Endodermal cell (in vitro differentiated cells): ENCODE measurements at regions not wholly inside any gene's neighbourhood (a gene's known extent, or its start where the extent isn't known, plus 50 kb on each side); places are given as distances from the start of the nearest gene placed in this dataset.
A peak's percentile ranks its signal among the peaks of the same experiment; 100 is the strongest.

Source experiments
- DNase-seq: peaks from one replicate; pipeline ENCODE4 v3.0.0-alpha.2; 2017
- H3K27ac ChIP-seq: 2 replicates; pipeline ENCODE4 v1.5.1; 2013; ENCODE audit warnings: mild to moderate bottlenecking, low read depth, low read length, moderate library complexity
- H3K27me3 ChIP-seq: 2 replicates; pipeline ENCODE4 v1.6.1; 2013; ENCODE audit warnings: mild to moderate bottlenecking, low read length, moderate library complexity; ENCODE audit not compliant: insufficient read depth, control insufficient read depth, poor library complexity, severe bottlenecking
- H3K36me3 ChIP-seq: 2 replicates; pipeline ENCODE4 v1.7.0; 2013; ENCODE audit warnings: mild to moderate bottlenecking, low read length, moderate library complexity; ENCODE audit not compliant: control insufficient read depth, insufficient read depth
- H3K4me1 ChIP-seq: one replicate; pipeline ENCODE4 v1.7.0; 2013; ENCODE audit warnings: low read length; ENCODE audit not compliant: control insufficient read depth, insufficient read depth
- H3K4me3 ChIP-seq: 2 replicates; pipeline ENCODE4 v1.5.1; 2013; ENCODE audit warnings: mild to moderate bottlenecking, low read length, moderate library complexity
- H3K9ac ChIP-seq: 2 replicates; pipeline ENCODE4 v1.6.1; 2013; ENCODE audit warnings: mild to moderate bottlenecking, low read length, moderate library complexity; ENCODE audit not compliant: poor library complexity, severe bottlenecking; ENCODE audit errors: extremely low read depth
- H3K9me3 ChIP-seq: 2 replicates; pipeline ENCODE4 v1.6.1; 2013; ENCODE audit warnings: mild to moderate bottlenecking, low read length, moderate library complexity; ENCODE audit not compliant: control insufficient read depth
- H3K27ac Mint-ChIP-seq: 2 replicates; pipeline ENCODE4 v1.8.0; 2020; ENCODE audit warnings: mixed read lengths
- H3K27me3 Mint-ChIP-seq: 2 replicates; pipeline ENCODE4 v1.8.0; 2021; ENCODE audit warnings: mild to moderate bottlenecking, mixed read lengths; ENCODE audit not compliant: insufficient read depth
- H3K36me3 Mint-ChIP-seq: 2 replicates; pipeline ENCODE4 v1.8.0; 2020; ENCODE audit warnings: low read depth, mixed read lengths
- H3K4me1 Mint-ChIP-seq: 2 replicates; pipeline ENCODE4 v1.8.0; 2020; ENCODE audit warnings: mixed read lengths
- H3K4me3 Mint-ChIP-seq: 2 replicates; pipeline ENCODE4 v1.8.0; 2020; ENCODE audit warnings: mild to moderate bottlenecking, moderate library complexity, mixed read lengths
- H3K9me3 Mint-ChIP-seq: 2 replicates; pipeline ENCODE4 v1.8.0; 2020; ENCODE audit warnings: mild to moderate bottlenecking, mixed read lengths
- WGBS, 2 experiments: methylation state at CpG; one replicate each; pipeline versions ENCODE4 v1.1.5 to v1.1.7; 2013; ENCODE audit warnings: missing lambda C conversion rate in 2 of 2, mixed read lengths in 1 of 2; ENCODE audit not compliant: insufficient coverage in 1 of 2, insufficient read length in 1 of 2; 5-methylcytosine and 5-hydroxymethylcytosine counted together
- TF ChIP-seq, protein P1 (sequence below): fragments of 200-600 bp; sonication (generic); conservative IDR thresholded peaks from 2 replicates; pipeline ENCODE4 v1.5.0; 2021; ENCODE audit warnings: antibody characterized with exemption, mild to moderate bottlenecking

DNA sequence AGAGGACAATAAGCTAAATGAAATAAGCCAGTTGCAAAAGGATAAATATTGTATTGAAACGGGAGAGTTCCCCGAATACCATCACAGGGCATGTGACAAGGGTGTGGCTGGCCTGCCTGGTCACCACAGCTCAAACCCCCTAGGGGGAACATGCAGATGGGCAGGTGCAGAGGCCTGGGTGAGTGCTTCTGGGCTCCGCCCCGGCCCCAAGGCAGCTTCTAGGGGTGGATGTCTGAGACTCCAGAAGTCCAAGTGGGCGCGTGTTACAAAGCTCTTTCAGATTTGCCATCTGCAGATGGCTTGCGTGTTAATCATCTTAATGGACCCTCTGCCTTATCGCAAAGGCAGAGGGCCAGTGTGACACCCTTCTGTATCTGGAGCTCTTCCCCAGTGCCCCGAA, 559.2 kb upstream of the IMPG1 start:
- H3K4me3 ChIP-seq, result peak overlapping the region; percentile 64

DNA sequence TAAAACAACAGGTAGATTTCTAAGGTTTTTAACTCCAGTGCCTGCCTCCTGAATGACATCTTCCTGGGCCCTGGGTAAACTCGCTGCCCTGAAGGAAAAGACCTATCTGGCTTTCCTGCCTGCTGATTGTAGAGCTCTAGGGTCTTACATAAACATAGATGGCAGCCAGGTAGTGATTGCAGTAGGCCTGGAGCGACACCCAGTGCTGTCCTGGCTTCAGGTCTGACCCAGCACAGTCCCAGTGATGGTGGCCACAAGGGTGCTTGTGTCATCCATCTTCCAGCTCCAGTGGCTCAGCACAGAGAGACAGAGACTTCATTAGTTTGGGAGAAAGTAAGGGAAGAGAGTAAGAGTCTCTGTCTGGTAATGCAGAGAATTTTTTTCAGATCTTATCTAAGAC, 542.9 kb upstream of the IMPG1 start:
- no peak overlapping the region for H3K27ac ChIP-seq
- Mint-ChIP-seq H3K27ac (no peak overlapping the region), H3K36me3 (no peaks in the 10 kb centered on the region)

More for the DNA sequence above, 559.2 kb upstream of the IMPG1 start:
- Mint-ChIP-seq H3K4me1 (no peaks in the 10 kb centered on the region), H3K9me3 (peaks cover 48% of the 10 kb centered on the region), H3K27ac (no peak overlapping the region), H3K4me3 (no peak overlapping the region), H3K36me3 (peaks cover 27% of the 10 kb centered on the region), H3K27me3 (no peaks in the 10 kb centered on the region)
- TF ChIP-seq, protein P1, sequence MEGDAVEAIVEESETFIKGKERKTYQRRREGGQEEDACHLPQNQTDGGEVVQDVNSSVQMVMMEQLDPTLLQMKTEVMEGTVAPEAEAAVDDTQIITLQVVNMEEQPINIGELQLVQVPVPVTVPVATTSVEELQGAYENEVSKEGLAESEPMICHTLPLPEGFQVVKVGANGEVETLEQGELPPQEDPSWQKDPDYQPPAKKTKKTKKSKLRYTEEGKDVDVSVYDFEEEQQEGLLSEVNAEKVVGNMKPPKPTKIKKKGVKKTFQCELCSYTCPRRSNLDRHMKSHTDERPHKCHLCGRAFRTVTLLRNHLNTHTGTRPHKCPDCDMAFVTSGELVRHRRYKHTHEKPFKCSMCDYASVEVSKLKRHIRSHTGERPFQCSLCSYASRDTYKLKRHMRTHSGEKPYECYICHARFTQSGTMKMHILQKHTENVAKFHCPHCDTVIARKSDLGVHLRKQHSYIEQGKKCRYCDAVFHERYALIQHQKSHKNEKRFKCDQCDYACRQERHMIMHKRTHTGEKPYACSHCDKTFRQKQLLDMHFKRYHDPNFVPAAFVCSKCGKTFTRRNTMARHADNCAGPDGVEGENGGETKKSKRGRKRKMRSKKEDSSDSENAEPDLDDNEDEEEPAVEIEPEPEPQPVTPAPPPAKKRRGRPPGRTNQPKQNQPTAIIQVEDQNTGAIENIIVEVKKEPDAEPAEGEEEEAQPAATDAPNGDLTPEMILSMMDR, result no peak
- Histone ChIP-seq H3K27ac (no peak overlapping the region), H3K9me3 (peaks cover 47% of the 10 kb centered on the region), H3K4me1 (no peaks in the 10 kb centered on the region), H3K36me3 (no peaks in the 10 kb centered on the region), H3K9ac (no peak overlapping the region), H3K27me3 (no peaks in the 10 kb centered on the region)
- no peak for DNase-seq
- WGBS, 2 experiments, result 84 to 97% methylated on average over 5 to 9 of the region's 9 CpGs

DNA sequence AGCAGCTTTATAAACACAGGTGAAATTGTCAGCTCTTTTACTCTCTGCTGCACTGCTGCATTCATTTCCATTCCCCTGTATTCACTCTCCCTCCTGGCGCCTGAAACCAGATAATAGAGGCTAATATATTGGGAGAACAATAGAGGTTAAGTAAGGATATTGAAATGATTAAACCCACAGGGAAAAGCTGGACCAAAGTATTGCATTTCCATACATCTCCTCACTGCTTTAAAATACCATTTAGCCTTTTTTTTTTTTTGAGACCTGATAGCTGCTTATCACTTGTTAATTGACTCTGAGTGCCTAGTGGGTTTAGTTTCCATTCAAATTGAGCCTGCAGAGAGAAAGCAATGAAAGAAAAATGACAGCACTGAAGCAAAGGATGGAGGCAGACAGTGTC, 540.5 kb upstream of the IMPG1 start:
- H3K9me3 ChIP-seq, result no peaks in the 10 kb centered on the region
- Mint-ChIP-seq H3K36me3 (no peaks in the 10 kb centered on the region), H3K4me3 (no peak overlapping the region), H3K27ac (no peak overlapping the region), H3K9me3 (no peaks in the 10 kb centered on the region), H3K4me1 (peaks cover 24% of the 10 kb centered on the region), H3K27me3 (no peaks in the 10 kb centered on the region)
- no peak for DNase-seq
- WGBS, 2 experiments, result no CpG with 5 or more reads among the region's 1 CpG
- no peak overlapping the region for H3K4me3 ChIP-seq
- H3K27ac ChIP-seq, result no peak overlapping the region
- no peaks in the 10 kb centered on the region for H3K36me3 ChIP-seq
- no peaks in the 10 kb centered on the region for H3K27me3 ChIP-seq
- TF ChIP-seq, protein P1, result no peak
- no peak overlapping the region for H3K9ac ChIP-seq
- H3K4me1 ChIP-seq, result peaks cover 5% of the 10 kb centered on the region

More for the DNA sequence above, 542.9 kb upstream of the IMPG1 start:
- Mint-ChIP-seq H3K4me3 (no peak overlapping the region), H3K4me1 (peaks cover 28% of the 10 kb centered on the region), H3K27me3 (no peaks in the 10 kb centered on the region), H3K9me3 (no peaks in the 10 kb centered on the region)
- WGBS, 2 experiments, result 94% methylated on average over 2 of the region's 2 CpGs; no CpG with 5 or more reads in 1 of the 2 experiments
- H3K9me3 ChIP-seq, result no peaks in the 10 kb centered on the region
- no peak overlapping the region for H3K9ac ChIP-seq
- no peaks in the 10 kb centered on the region for H3K36me3 ChIP-seq
- H3K4me3 ChIP-seq, result no peak overlapping the region
- no peak for DNase-seq
- TF ChIP-seq, protein P1, result no peak
- peaks cover 5% of the 10 kb centered on the region for H3K4me1 ChIP-seq
- no peaks in the 10 kb centered on the region for H3K27me3 ChIP-seq
